HEK293T (cell line): ENCODE measurements at regions not wholly inside any gene's neighbourhood (a gene's known extent, or its start where the extent isn't known, plus 50 kb on each side); places are given as distances from the start of the nearest gene placed in this dataset.

Experiments used
- CTCF ChIA-PET: fragments of 350-600 bp; formaldehyde crosslinking; extraction: SDS; loops from one replicate; lab custom pipeline; 2021; ENCODE audit warnings: antibody characterized with exemption, inconsistent platforms; lab: Yijun Ruan, JAX
- POLR2A ChIA-PET: fragments of 350-600 bp; formaldehyde crosslinking; extraction: SDS; loops from one replicate; lab custom pipeline; 2020; ENCODE audit warnings: antibody characterized with exemption, inconsistent platforms; lab: Yijun Ruan, JAX
- DNase-seq: peaks from one replicate; pipeline ENCODE4 v3.0.0; 2012; ENCODE audit warnings: mixed read lengths; ENCODE audit errors: extremely low spot score
- ARNT ChIP-seq: fragments of 450-650 bp; IDR thresholded peaks from 2 replicates; pipeline ENCODE4 v1.6.1; 2017; ENCODE audit warnings: mild to moderate bottlenecking
- BHLHE40 ChIP-seq: fragments of 450-650 bp; IDR thresholded peaks from 2 replicates; pipeline ENCODE4 v1.6.1; 2016; ENCODE audit warnings: mild to moderate bottlenecking, moderate library complexity, borderline replicate concordance
- CTBP1 ChIP-seq: fragments of 450-650 bp; IDR thresholded peaks from 2 replicates; pipeline ENCODE4 v1.6.1; 2016; ENCODE audit warnings: borderline replicate concordance
- ELF4 ChIP-seq: fragments of 450-650 bp; IDR thresholded peaks from 2 replicates; pipeline ENCODE4 v1.6.1; 2017; ENCODE audit warnings: antibody characterized with exemption
- FOXA1 ChIP-seq: fragments of 450-650 bp; IDR thresholded peaks from 2 replicates; pipeline ENCODE4 v1.6.1; 2016; ENCODE audit warnings: mild to moderate bottlenecking
- FOXK2 ChIP-seq: fragments of 450-650 bp; IDR thresholded peaks from 2 replicates; pipeline ENCODE4 v1.6.1; 2016; ENCODE audit warnings: mild to moderate bottlenecking
- FOXM1 ChIP-seq: fragments of 450-650 bp; IDR thresholded peaks from 2 replicates; pipeline ENCODE4 v1.6.1; 2017; ENCODE audit warnings: mild to moderate bottlenecking, borderline replicate concordance
- HDGF ChIP-seq: fragments of 450-650 bp; IDR thresholded peaks from 2 replicates; pipeline ENCODE4 v1.6.1; 2017; ENCODE audit warnings: antibody characterized with exemption, borderline replicate concordance
- L3MBTL2 ChIP-seq: fragments of 450-650 bp; conservative IDR thresholded peaks from 2 replicates; pipeline ENCODE4 v1.6.1; 2016; ENCODE audit warnings: mild to moderate bottlenecking
- LEF1 ChIP-seq: fragments of 450-650 bp; IDR thresholded peaks from 2 replicates; pipeline ENCODE4 v1.6.1; 2017; ENCODE audit warnings: mild to moderate bottlenecking, borderline replicate concordance
- NFRKB ChIP-seq: fragments of 450-650 bp; IDR thresholded peaks from 2 replicates; pipeline ENCODE4 v1.6.1; 2016; ENCODE audit warnings: mild to moderate bottlenecking, moderate library complexity
- SP1 ChIP-seq: fragments of 450-650 bp; IDR thresholded peaks from 2 replicates; pipeline ENCODE4 v1.6.1; 2017
- SUZ12 ChIP-seq: fragments of 450-650 bp; IDR thresholded peaks from 2 replicates; pipeline ENCODE4 v1.6.1; 2016; ENCODE audit warnings: mild to moderate bottlenecking
- TARDBP ChIP-seq: fragments of 450-650 bp; IDR thresholded peaks from 2 replicates; pipeline ENCODE4 v1.6.1; 2016
- ZNF384 ChIP-seq: fragments of 450-650 bp; IDR thresholded peaks from 2 replicates; pipeline ENCODE4 v1.6.1; 2016
- TF ChIP-seq, protein P1 (sequence below): fragments of 450-650 bp; IDR thresholded peaks from 2 replicates; pipeline ENCODE4 v1.6.1; 2016

- POLR2A ChIA-PET, result no interaction called here
- TF ChIP-seq FOXM1, result no peak
- no peak for TF ChIP-seq ARNT
- TF ChIP-seq L3MBTL2, result no peak
- TF ChIP-seq FOXA1, result no peak
- no peak for TF ChIP-seq ZNF384
- TF ChIP-seq FOXK2, result no peak
- TF ChIP-seq ELF4, result no peak
- no peak for TF ChIP-seq CTBP1
- no peak for TF ChIP-seq SUZ12
- no peak for TF ChIP-seq LEF1
- no peak for TF ChIP-seq HDGF
- TF ChIP-seq, protein P1, sequence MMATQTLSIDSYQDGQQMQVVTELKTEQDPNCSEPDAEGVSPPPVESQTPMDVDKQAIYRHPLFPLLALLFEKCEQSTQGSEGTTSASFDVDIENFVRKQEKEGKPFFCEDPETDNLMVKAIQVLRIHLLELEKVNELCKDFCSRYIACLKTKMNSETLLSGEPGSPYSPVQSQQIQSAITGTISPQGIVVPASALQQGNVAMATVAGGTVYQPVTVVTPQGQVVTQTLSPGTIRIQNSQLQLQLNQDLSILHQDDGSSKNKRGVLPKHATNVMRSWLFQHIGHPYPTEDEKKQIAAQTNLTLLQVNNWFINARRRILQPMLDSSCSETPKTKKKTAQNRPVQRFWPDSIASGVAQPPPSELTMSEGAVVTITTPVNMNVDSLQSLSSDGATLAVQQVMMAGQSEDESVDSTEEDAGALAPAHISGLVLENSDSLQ, result no peak
- TF ChIP-seq NFRKB, result no peak
- TF ChIP-seq SP1, result no peak
- no peak for TF ChIP-seq BHLHE40
- CTCF ChIA-PET, result no interaction called here
- DNase-seq, result no peak
These were observed 172.0 kb upstream of the GALNT5 start for GRCh38 chr2:157085522-157085921.

DNA sequence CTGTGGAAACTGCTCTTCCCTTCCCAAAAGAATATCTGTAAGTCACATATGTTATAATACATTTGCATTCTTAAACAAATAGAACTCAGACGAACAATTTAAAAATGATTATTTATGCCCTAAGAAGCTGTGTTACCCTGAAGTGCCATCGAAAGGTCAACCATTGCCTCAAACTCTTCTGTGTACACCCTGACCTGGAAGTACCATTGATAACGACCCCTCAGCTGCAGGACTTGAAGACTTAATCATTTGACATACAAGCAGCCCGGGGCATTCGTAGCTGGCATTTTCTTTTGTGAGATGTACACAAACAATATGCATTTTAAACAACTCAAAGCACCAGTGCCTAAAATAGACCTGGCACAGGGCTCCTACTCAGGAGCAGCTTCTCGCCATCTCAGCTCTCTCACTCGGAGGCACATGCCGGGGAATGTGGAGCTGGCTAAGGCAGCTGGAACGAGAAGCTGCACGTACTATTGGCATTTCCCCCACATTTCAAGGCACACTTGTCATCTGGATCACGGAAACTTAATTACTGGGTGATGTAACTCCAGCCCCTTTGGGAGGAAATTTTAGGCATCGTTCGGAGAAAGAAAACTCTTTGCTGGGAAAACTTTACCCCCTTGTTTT is 170.0 kb upstream of the GALNT5 start:
- ChIA-PET CTCF (no interaction called here), POLR2A (no interaction called here)
- TF ChIP-seq ZNF384 (no peak), BHLHE40 (no peak), SUZ12 (no peak), FOXK2 (no peak), HDGF (no peak), FOXA1 (no peak), LEF1 (no peak), L3MBTL2 (no peak), ELF4 (no peak), NFRKB (no peak), ARNT (no peak), SP1 (no peak), FOXM1 (no peak)
- TF ChIP-seq, protein P1, result no peak
- DNase-seq, result no peak

- POLR2A ChIA-PET, result no interaction called here
- no peak for TF ChIP-seq L3MBTL2
- no peak for TF ChIP-seq HDGF
- no peak for TF ChIP-seq LEF1
- no peak for TF ChIP-seq ZNF384
- no peak for TF ChIP-seq FOXM1
- TF ChIP-seq TARDBP, result no peak
- no peak for TF ChIP-seq SUZ12
- no peak for TF ChIP-seq FOXA1
- no peak for TF ChIP-seq SP1
- no peak for TF ChIP-seq ARNT
- no peak for TF ChIP-seq CTBP1
- no peak for TF ChIP-seq NFRKB
- TF ChIP-seq FOXK2, result no peak
- no peak for TF ChIP-seq BHLHE40
- TF ChIP-seq, protein P1, result no peak
- no peak for TF ChIP-seq ELF4
- CTCF ChIA-PET, result interaction anchor here (0.6 kb wide), 1 partner anchor 11 kb away, joined by 3 read pairs; no protein-coding TSS in a partner anchor
- no peak for DNase-seq
These were observed 163.8 kb upstream of the GALNT5 start for GRCh38 chr2:157093666-157094065.

DNA sequence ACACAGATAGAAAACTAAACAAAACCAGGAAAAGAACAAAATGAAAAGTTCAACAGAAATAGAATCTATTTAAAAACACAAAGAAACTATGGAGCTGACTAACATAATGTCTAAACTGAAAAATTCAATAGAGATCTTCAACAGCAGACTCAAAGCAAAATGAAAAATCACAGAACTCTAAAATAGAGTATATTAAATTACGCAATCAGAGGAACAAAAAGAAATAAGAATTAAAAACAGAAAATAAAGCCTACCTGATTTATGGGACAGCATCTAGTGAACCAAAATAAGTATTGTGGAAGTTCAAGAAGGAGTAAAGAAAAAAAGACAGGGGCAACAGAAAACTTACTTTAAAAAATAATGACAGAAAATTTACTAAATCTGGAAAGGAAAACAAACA is 152.1 kb upstream of the GALNT5 start:
- no peak for DNase-seq
- TF ChIP-seq ZNF384 (no peak), FOXA1 (no peak), SP1 (no peak), ARNT (no peak), TARDBP (no peak)
- POLR2A ChIA-PET, result no interaction called here
- CTCF ChIA-PET, result no interaction called here

GRCh38 chr2:157106950-157107349 is 150.6 kb upstream of the GALNT5 start:
- POLR2A ChIA-PET, result no interaction called here
- CTCF ChIA-PET, result no interaction called here
- TF ChIP-seq NFRKB (no peak), FOXA1 (no peak)
- DNase-seq, result no peak

DNA sequence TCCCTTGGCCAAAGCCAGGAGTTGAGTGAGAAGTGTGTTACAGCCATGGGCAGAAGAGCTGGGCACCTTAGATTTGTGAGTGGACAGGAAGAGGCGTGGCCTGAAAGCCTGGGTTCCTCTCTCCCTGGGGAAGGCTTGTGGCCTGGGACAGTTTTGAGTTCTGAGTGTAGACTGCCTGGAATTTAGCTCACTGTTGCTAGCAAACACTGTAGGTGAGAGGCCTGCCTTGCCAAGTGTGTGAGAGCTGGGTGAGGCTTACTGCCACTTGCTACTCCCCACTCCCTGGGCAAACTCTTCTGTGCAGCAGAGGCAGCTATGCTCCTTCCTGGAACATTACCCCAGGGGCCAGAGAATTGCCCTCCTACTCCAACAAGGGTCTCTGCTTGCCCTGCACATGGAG is 150.0 kb upstream of the GALNT5 start:
- no peak for TF ChIP-seq ELF4
- TF ChIP-seq L3MBTL2, result no peak
- no peak for TF ChIP-seq FOXK2
- TF ChIP-seq FOXA1, result no peak
- ChIA-PET CTCF (no interaction called here), POLR2A (no interaction called here)
- DNase-seq, result no peak

DNA sequence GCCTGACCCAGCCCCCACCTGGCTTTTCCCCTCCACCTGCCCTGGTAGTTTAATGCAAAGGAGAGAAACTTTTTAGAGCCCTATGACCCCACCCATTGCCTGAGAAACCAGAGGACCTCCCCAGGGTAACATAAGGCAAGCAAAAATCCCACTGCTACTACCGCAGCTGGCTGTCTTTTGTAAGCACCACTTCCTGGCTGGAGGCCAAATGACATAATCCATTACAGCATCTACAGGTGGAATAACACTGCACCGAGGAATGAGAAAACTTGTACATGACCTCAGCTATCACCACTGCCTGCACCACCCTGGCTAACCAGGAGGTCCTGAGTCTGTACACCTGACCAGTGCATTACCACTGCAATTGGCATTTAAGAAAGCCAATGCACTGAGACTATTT is 149.6 kb upstream of the GALNT5 start:
- DNase-seq, result no peak
- TF ChIP-seq L3MBTL2 (no peak), CTBP1 (no peak), ZNF384 (no peak), TARDBP (no peak), ELF4 (no peak), SP1 (no peak), FOXM1 (no peak), BHLHE40 (no peak), FOXK2 (no peak), LEF1 (no peak), ARNT (no peak), NFRKB (no peak), FOXA1 (no peak), HDGF (no peak)
- TF ChIP-seq, protein P1, result no peak
- POLR2A ChIA-PET, result no interaction called here
- CTCF ChIA-PET, result no interaction called here
